ENCODE measurements at regions not wholly inside any gene's neighbourhood (a gene's known extent, or its start where the extent isn't known, plus 50 kb on each side); places are given as distances from the start of the nearest gene placed in this dataset.

GRCh38 chr21:17976691-17977090 is 157.5 kb upstream of the C21orf91 start:
- no peak for FAIRE-seq

- no peak for FAIRE-seq
Measured at GRCh38 chr21:17976139-17976538, 157.0 kb upstream of the C21orf91 start.

GRCh38 chr21:17967319-17967718 is 148.2 kb upstream of the C21orf91 start:
- no peak for FAIRE-seq

GRCh38 chr21:17964716-17965115 is 145.6 kb upstream of the C21orf91 start:
- no peak for FAIRE-seq

- no peak for FAIRE-seq
Measured at GRCh38 chr21:17964199-17964598, 145.0 kb upstream of the C21orf91 start.

GRCh38 chr21:17950591-17950990 is 131.4 kb upstream of the C21orf91 start:
- FAIRE-seq = no peak

- FAIRE-seq = no peak
Measured at GRCh38 chr21:17949421-17949820, 130.3 kb upstream of the C21orf91 start.

- FAIRE-seq = no peak
Measured at GRCh38 chr21:17947531-17947930, 128.4 kb upstream of the C21orf91 start.

- FAIRE-seq = no peak
Measured at GRCh38 chr21:17931080-17931479, 111.9 kb upstream of the C21orf91 start.

GRCh38 chr21:17930093-17930492 is 110.9 kb upstream of the C21orf91 start:
- no peak for FAIRE-seq

- FAIRE-seq = no peak
Measured at GRCh38 chr21:17929510-17929909, 110.4 kb upstream of the C21orf91 start.

- peak; percentile 98 for FAIRE-seq
Measured at GRCh38 chr21:17925899-17926298, 106.7 kb upstream of the C21orf91 start.

- peak; percentile 89 for FAIRE-seq
Measured at GRCh38 chr21:17925000-17925610, 105.9 kb upstream of the C21orf91 start.

GRCh38 chr21:17921579-17922530 is 102.7 kb upstream of the C21orf91 start:
- FAIRE-seq = peak; percentile 90

- no peak for FAIRE-seq
Measured at GRCh38 chr21:17915976-17916375, 96.8 kb upstream of the C21orf91 start.

- FAIRE-seq = no peak
Measured at GRCh38 chr21:17911628-17912027, 92.5 kb upstream of the C21orf91 start.

- no peak for FAIRE-seq
Measured at GRCh38 chr21:17903929-17904639, 84.9 kb upstream of the C21orf91 start.

- peak; percentile 98 for FAIRE-seq
Measured at GRCh38 chr21:17903029-17903806, 84.1 kb upstream of the C21orf91 start.

- FAIRE-seq = no peak
Measured at GRCh38 chr21:17901458-17902079, 82.4 kb upstream of the C21orf91 start.

- no peak for FAIRE-seq
Measured at GRCh38 chr21:17900990-17901385, 81.8 kb upstream of the C21orf91 start.

GRCh38 chr21:17900281-17900989 is 81.3 kb upstream of the C21orf91 start:
- FAIRE-seq = no peak

- no peak for FAIRE-seq
Measured at GRCh38 chr21:17889171-17889570, 70.0 kb upstream of the C21orf91 start.
